Lung (tissue), 11 donors: ENCODE measurements at regions not wholly inside any gene's neighbourhood (a gene's known extent, or its start where the extent isn't known, plus 50 kb on each side); places are given as distances from the start of the nearest gene placed in this dataset.

Experiments used
- ATAC-seq: fragments of 200-7000 bp; cut with Tn5 transposase; one replicate; pipeline ENCODE4 v1.9.1; 2020; ENCODE audit warnings: moderate number of reproducible peaks; ENCODE audit not compliant: insufficient read depth, low FRiP score
- DNase-seq, 3 donors: peaks; one replicate each; pipeline ENCODE4 v3.0.0-alpha.2; 2013 to 2017
- H3K27ac ChIP-seq, 2 donors: one replicate each; pipeline ENCODE4 v1.5.1; 2013; ENCODE audit warnings: mild to moderate bottlenecking in 2 of 2, moderate library complexity in 2 of 2, control low read depth in 1 of 2, inconsistent platforms in 1 of 2, low read depth in 1 of 2, low read length in 1 of 2
- H3K27me3 ChIP-seq, 3 donors: one replicate each; pipeline ENCODE4 v1.5.1; 2013; ENCODE audit warnings: low read length in 2 of 3; ENCODE audit not compliant: control insufficient read depth in 3 of 3, insufficient read depth in 3 of 3
- H3K36me3 ChIP-seq, 4 donors: one replicate each; pipeline ENCODE4 v1.5.1; 2013; ENCODE audit warnings: low read length in 4 of 4, mild to moderate bottlenecking in 1 of 4, moderate library complexity in 1 of 4; ENCODE audit not compliant: control insufficient read depth in 4 of 4, insufficient read depth in 4 of 4
- H3K4me1 ChIP-seq, 5 donors: one replicate each; pipeline ENCODE4 v1.5.1; 2013; ENCODE audit warnings: low read length in 5 of 5, mild to moderate bottlenecking in 2 of 5, moderate library complexity in 1 of 5; ENCODE audit not compliant: control insufficient read depth in 5 of 5, insufficient read depth in 5 of 5
- H3K4me3 ChIP-seq: one replicate; pipeline ENCODE4 v1.5.1; 2013; ENCODE audit warnings: mild to moderate bottlenecking, control low read depth, moderate library complexity
- H3K9ac ChIP-seq, 2 donors: one replicate each; pipeline ENCODE4 v1.5.1; 2013; ENCODE audit warnings: low read length in 2 of 2, control low read depth in 1 of 2; ENCODE audit not compliant: insufficient read depth in 1 of 2
- H3K9me3 ChIP-seq, 4 donors: one replicate each; pipeline ENCODE4 v1.5.1; 2013; ENCODE audit warnings: low read length in 3 of 4, mild to moderate bottlenecking in 1 of 4, moderate library complexity in 1 of 4; ENCODE audit not compliant: control insufficient read depth in 4 of 4, insufficient read depth in 3 of 4
- WGBS, 2 donors: extraction: QIAGEN DNeasy Blood & Tissue Kit; methylation state at CpG; one replicate each; pipeline ENCODE4 v1.1.7; 2013; 5-methylcytosine and 5-hydroxymethylcytosine counted together
- TF ChIP-seq, protein P1 (sequence below): IDR thresholded peaks from 2 replicates; pipeline ENCODE4 v1.5.1; 2012; ENCODE audit warnings: mild to moderate bottlenecking; ENCODE audit errors: control extremely low read depth, extremely low read depth
- donor health status: control.
- donor health status: control.
- donor health status: Bipolar disorder and iron deficiency.
- donor health status: healthy.
- donor health status: DM: yes; HTN: yes; CAD: no.

DNA sequence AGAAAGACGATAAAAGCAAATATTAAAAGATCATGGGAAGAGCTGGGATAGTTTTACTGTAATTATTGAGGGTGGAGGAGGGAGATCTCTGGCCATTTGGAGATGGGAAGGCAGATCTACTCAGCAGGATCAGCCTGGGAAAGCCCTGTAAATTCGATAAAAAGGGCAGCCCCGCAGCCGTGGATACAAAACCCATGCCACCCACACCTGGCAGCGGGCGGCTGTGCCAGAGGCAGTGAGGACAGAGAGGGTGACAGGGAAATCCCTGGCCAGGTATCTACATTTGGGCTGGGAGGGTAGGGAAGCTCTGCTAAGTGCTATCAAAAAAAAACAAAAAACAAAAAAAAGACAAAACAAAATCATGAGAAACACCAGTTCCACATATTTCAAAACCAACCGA, 379.2 kb upstream of the IRX1 start:
- Histone ChIP-seq H3K27ac (no peak overlapping the region), H3K9ac (no peak overlapping the region), H3K27me3 (no peaks in the 10 kb centered on the region), H3K36me3 (no peaks in the 10 kb centered on the region), H3K4me1 (no peaks in the 10 kb centered on the region), H3K4me3 (no peak overlapping the region), H3K9me3 (peaks cover 0 to 9% (median 0%) of the 10 kb centered on the region in 4 donors)
- no peak for DNase-seq
- no peak for ATAC-seq
- 64 to 85% methylated on average over 7 of the region's 7 CpGs for WGBS, 2 donors
- TF ChIP-seq, protein P1, sequence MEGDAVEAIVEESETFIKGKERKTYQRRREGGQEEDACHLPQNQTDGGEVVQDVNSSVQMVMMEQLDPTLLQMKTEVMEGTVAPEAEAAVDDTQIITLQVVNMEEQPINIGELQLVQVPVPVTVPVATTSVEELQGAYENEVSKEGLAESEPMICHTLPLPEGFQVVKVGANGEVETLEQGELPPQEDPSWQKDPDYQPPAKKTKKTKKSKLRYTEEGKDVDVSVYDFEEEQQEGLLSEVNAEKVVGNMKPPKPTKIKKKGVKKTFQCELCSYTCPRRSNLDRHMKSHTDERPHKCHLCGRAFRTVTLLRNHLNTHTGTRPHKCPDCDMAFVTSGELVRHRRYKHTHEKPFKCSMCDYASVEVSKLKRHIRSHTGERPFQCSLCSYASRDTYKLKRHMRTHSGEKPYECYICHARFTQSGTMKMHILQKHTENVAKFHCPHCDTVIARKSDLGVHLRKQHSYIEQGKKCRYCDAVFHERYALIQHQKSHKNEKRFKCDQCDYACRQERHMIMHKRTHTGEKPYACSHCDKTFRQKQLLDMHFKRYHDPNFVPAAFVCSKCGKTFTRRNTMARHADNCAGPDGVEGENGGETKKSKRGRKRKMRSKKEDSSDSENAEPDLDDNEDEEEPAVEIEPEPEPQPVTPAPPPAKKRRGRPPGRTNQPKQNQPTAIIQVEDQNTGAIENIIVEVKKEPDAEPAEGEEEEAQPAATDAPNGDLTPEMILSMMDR: no peak

DNA sequence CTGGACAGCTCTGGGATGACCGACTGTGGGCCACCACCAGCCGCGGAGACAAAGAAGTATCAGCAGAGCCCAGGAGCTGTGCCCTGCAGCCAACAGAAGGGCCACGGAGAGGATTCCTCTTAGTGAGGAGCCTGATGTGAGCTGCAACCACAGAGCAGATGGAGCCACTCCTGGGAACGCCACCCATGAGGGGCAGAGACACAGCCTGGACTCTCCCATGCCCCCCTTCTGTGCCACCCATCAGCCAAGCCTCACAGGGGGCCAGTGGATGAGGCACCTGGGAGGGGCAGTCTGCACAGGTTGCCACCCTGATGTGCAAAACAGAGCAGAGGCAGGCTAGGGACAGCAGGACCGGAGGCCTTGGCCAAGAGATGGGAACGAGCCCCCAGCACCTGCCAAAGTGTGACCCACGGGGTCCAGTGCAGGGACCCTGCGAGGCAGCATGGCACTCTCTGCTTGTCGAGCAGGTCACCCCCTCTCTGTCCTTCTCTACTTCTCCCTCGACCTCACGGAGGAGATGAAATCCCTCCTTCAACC, 380.7 kb upstream of the IRX1 start:
- Histone ChIP-seq H3K9me3 (peaks cover 0 to 10% (median 0%) of the 10 kb centered on the region in 4 donors), H3K9ac (no peak overlapping the region), H3K4me3 (no peak overlapping the region), H3K27me3 (no peaks in the 10 kb centered on the region), H3K27ac (no peak overlapping the region), H3K4me1 (no peaks in the 10 kb centered on the region), H3K36me3 (no peaks in the 10 kb centered on the region)
- DNase-seq: no peak
- WGBS, 2 donors: 85 to 89% methylated on average over 12 of the region's 12 CpGs
- ATAC-seq: no peak
- TF ChIP-seq, protein P1: no peak

DNA sequence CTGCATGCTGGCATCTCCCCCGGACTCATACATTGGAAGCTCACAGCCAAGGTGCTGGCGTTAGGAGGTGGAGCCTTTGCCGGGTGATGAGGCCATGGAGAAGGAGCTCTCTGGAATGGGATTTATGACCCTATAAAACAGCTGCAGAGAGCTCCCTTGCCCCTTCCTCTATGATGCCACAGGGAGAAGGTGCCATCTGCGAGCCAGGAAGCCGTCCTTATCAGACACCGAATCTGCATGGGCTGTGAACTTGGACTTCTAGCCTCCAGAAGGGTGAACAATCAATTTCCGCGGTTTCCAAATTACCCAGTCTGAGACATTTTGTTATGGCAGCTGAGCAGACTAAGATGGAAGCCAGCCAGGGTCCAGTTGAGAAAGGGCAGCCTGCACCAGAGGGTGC, 381.2 kb upstream of the IRX1 start:
- no peaks in the 10 kb centered on the region for H3K36me3 ChIP-seq
- 86 to 91% methylated on average over 8 of the region's 8 CpGs for WGBS, 2 donors

More for the DNA sequence above, 381.2 kb upstream of the IRX1 start:
- no peak for DNase-seq
- TF ChIP-seq, protein P1: no peak
- no peaks in the 10 kb centered on the region for H3K27me3 ChIP-seq
- no peaks in the 10 kb centered on the region for H3K4me1 ChIP-seq
- H3K9me3 ChIP-seq: peaks cover 0 to 7% (median 0%) of the 10 kb centered on the region in 4 donors
- no peak overlapping the region for H3K27ac ChIP-seq
- no peak overlapping the region for H3K4me3 ChIP-seq
- H3K9ac ChIP-seq: no peak overlapping the region
- no peak for ATAC-seq
